PC-3 (cell line): ENCODE measurements at regions not wholly inside any gene's neighbourhood (a gene's known extent, or its start where the extent isn't known, plus 50 kb on each side); places are given as distances from the start of the nearest gene placed in this dataset.

Experiments used
- ATAC-seq: fragments of 200-7000 bp; cut with Tn5 transposase; 2 replicates; pipeline ENCODE4 v1.9.1; 2020; ENCODE audit warnings: mild to moderate bottlenecking, moderate library complexity
- BruUV-seq: library from RNA; stranded (reverse); fragments of 400-500 nt; replicated peaks from 2 replicates; lab custom pipeline; 2021; lab: Mats Ljungman, UMichigan
- CTCF ChIA-PET: fragments of 300-600 bp; sonication (Branson Sonifier 250); formaldehyde crosslinking; loops from one replicate; lab custom pipeline; 2022; ENCODE audit warnings: antibody characterized with exemption; lab: Charles Lee
- POLR2A ChIA-PET: fragments of 300-600 bp; sonication (Branson Sonifier 250); formaldehyde crosslinking; loops from one replicate; lab custom pipeline; 2022; ENCODE audit warnings: antibody characterized with exemption; ENCODE audit not compliant: unreplicated experiment; lab: Charles Lee
- DNase-seq: peaks from one replicate; pipeline ENCODE4 v3.0.0-alpha.2; 2015
- H2AFZ ChIP-seq: fragments of 300-600 bp; sonication (generic); 2 replicates; pipeline ENCODE4 v1.6.0; 2016; ENCODE audit warnings: antibody characterized with exemption, low read length
- H3F3A ChIP-seq: fragments of 300-600 bp; sonication (generic); one replicate; pipeline ENCODE4 v1.6.0; 2017; ENCODE audit warnings: antibody characterized with exemption, low read length, control low read depth, mild to moderate bottlenecking; ENCODE audit not compliant: unreplicated experiment
- H3K27ac ChIP-seq: fragments of 300-600 bp; sonication (generic); 2 replicates; pipeline ENCODE4 v1.5.1; 2016; ENCODE audit warnings: mild to moderate bottlenecking, low read length
- H3K27me3 ChIP-seq: fragments of 300-600 bp; sonication (generic); 2 replicates; pipeline ENCODE4 v1.6.1; 2016; ENCODE audit warnings: low read length, mixed read lengths
- H3K36me3 ChIP-seq: fragments of 300-600 bp; sonication (generic); 2 replicates; pipeline ENCODE4 v1.6.1; 2016; ENCODE audit warnings: low read depth, mixed run types, low read length, mixed read lengths
- H3K4me1 ChIP-seq: fragments of 300-600 bp; sonication (generic); 2 replicates; pipeline ENCODE4 v1.5.1; 2016; ENCODE audit warnings: low read length; ENCODE audit not compliant: insufficient read depth
- H3K4me2 ChIP-seq: fragments of 300-600 bp; sonication (generic); 2 replicates; pipeline ENCODE4 v1.6.0; 2016; ENCODE audit warnings: low read length
- H3K4me3 ChIP-seq: fragments of 300-600 bp; sonication (generic); 2 replicates; pipeline ENCODE4 v1.5.1; 2016; ENCODE audit warnings: mild to moderate bottlenecking, low read length, mixed read lengths
- H3K79me2 ChIP-seq: fragments of 300-600 bp; sonication (generic); 2 replicates; pipeline ENCODE4 v1.6.1; 2017; ENCODE audit warnings: low read length, mixed read lengths
- H3K9ac ChIP-seq: fragments of 300-600 bp; sonication (generic); 2 replicates; pipeline ENCODE4 v1.6.0; 2016; ENCODE audit warnings: mild to moderate bottlenecking, low read length
- H3K9me2 ChIP-seq: fragments of 300-600 bp; sonication (generic); replicated peaks from 2 replicates; pipeline ENCODE4 v1.6.1; 2016; ENCODE audit warnings: mixed run types, low read length, mixed read lengths
- H3K9me3 ChIP-seq: fragments of 300-600 bp; sonication (generic); 2 replicates; pipeline ENCODE4 v1.6.1; 2016; ENCODE audit warnings: low read length, mixed read lengths
- H4K20me1 ChIP-seq: fragments of 300-600 bp; sonication (generic); 2 replicates; pipeline ENCODE4 v1.6.1; 2016; ENCODE audit warnings: low read length, mixed read lengths
- EZH2 ChIP-seq: fragments of 300-600 bp; sonication (generic); IDR thresholded peaks from one replicate; pipeline ENCODE4 v1.6.1; 2017; ENCODE audit warnings: antibody characterized with exemption, mild to moderate bottlenecking, low read length; ENCODE audit not compliant: unreplicated experiment
- EZH2phosphoT487 ChIP-seq: fragments of 300-600 bp; sonication (generic); IDR thresholded peaks from 2 replicates; pipeline ENCODE4 v1.6.1; 2018; ENCODE audit warnings: mild to moderate bottlenecking, antibody characterized with exemption, low read length, borderline replicate concordance
- intact Hi-C: fragments of 100-400 bp; cut with micrococcal nuclease; formaldehyde crosslinking; loops from 2 replicates; pipeline ENCODE4 v1.9.0; 2023
- TF ChIP-seq, protein P1 (sequence below): fragments of 300-600 bp; sonication (generic); conservative IDR thresholded peaks from 2 replicates; pipeline ENCODE4 v1.5.1; 2017; ENCODE audit warnings: antibody characterized with exemption, low read depth, mild to moderate bottlenecking, low read length

DNA sequence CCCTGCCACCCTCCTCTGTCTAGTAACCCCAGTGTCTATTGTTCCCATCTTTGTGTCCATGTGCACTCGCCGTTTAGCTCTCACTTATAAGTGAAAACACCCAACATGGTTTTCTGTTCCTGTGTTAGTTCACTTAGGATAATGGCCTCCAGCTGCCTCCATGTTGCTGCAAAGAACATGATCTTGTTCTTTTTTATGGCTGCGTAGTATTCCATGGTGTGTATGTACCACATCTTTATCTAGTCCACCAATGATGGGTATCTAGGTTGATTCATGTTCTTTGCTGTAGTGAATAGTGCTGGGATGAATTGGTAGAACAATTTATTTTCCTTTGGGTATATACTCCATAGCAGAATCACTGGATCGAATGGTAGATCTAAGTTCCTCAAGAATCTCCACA is 51.0 kb upstream of the RFLNA start:
- no peaks in the 10 kb centered on the region for H3K4me1 ChIP-seq
- no peak overlapping the region for H3K4me3 ChIP-seq
- H3K4me2 ChIP-seq, result no peak overlapping the region
- ChIA-PET POLR2A (no interaction called here), CTCF (no interaction called here)
- H3K27me3 ChIP-seq, result peaks cover 92% of the 10 kb centered on the region
- H3K36me3 ChIP-seq, result no peaks in the 10 kb centered on the region
- no peaks in the 10 kb centered on the region for H3K79me2 ChIP-seq
- H2AFZ ChIP-seq, result no peak overlapping the region
- H3K27ac ChIP-seq, result no peak overlapping the region
- no TSS peak for BruUV-seq
- intact Hi-C loops, result no loop called here
- no peaks in the 10 kb centered on the region for H4K20me1 ChIP-seq
- no peak for ATAC-seq
- H3K9me3 ChIP-seq, result no peaks in the 10 kb centered on the region
- no peaks in the 10 kb centered on the region for H3F3A ChIP-seq
- DNase-seq, result no peak
- TF ChIP-seq EZH2phosphoT487, result no peak
- TF ChIP-seq, protein P1, sequence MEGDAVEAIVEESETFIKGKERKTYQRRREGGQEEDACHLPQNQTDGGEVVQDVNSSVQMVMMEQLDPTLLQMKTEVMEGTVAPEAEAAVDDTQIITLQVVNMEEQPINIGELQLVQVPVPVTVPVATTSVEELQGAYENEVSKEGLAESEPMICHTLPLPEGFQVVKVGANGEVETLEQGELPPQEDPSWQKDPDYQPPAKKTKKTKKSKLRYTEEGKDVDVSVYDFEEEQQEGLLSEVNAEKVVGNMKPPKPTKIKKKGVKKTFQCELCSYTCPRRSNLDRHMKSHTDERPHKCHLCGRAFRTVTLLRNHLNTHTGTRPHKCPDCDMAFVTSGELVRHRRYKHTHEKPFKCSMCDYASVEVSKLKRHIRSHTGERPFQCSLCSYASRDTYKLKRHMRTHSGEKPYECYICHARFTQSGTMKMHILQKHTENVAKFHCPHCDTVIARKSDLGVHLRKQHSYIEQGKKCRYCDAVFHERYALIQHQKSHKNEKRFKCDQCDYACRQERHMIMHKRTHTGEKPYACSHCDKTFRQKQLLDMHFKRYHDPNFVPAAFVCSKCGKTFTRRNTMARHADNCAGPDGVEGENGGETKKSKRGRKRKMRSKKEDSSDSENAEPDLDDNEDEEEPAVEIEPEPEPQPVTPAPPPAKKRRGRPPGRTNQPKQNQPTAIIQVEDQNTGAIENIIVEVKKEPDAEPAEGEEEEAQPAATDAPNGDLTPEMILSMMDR, result no peak
- TF ChIP-seq EZH2, result no peak
- H3K9me2 ChIP-seq, result no peaks in the 10 kb centered on the region
- H3K9ac ChIP-seq, result no peak overlapping the region
